D721Med (cell line): ENCODE measurements at regions not wholly inside any gene's neighbourhood (a gene's known extent, or its start where the extent isn't known, plus 50 kb on each side); places are given as distances from the start of the nearest gene placed in this dataset.

Source experiments
- DNase-seq: peaks from one replicate; pipeline ENCODE4 v3.0.0; 2011; ENCODE audit warnings: low spot score; ENCODE audit not compliant: insufficient read length
- FAIRE-seq: peaks from 2 replicates; lab custom pipeline; 2011; peaks lifted over from hg19 to GRCh38; lab: Jason Lieb, UNC
- TF ChIP-seq, protein P1 (sequence below): IDR thresholded peaks from 2 replicates; pipeline ENCODE4 v1.5.1; 2012; ENCODE audit warnings: mild to moderate bottlenecking, control low read depth; ENCODE audit not compliant: insufficient read depth; ENCODE audit errors: missing control alignments

DNA sequence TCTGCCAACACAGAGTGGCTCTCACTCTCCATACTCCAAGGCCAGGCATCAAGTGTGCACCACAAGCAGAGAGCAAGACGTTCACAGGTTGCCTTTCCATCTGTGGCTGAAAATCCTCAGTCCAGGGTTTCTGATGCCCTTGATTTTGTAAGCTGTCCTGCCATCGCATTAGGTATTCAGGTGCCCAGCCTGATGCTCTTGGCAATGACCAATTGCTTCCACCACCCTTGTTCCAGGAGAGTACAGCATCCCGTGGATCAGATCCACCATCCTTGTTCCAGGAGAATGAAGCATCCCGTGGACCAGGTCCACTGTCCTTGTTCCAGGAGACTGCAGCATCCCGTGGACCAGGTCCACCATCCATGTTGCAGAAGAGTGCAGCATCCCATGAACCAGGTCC lies 133.4 kb upstream of the GPC1 start:
- TF ChIP-seq, protein P1, sequence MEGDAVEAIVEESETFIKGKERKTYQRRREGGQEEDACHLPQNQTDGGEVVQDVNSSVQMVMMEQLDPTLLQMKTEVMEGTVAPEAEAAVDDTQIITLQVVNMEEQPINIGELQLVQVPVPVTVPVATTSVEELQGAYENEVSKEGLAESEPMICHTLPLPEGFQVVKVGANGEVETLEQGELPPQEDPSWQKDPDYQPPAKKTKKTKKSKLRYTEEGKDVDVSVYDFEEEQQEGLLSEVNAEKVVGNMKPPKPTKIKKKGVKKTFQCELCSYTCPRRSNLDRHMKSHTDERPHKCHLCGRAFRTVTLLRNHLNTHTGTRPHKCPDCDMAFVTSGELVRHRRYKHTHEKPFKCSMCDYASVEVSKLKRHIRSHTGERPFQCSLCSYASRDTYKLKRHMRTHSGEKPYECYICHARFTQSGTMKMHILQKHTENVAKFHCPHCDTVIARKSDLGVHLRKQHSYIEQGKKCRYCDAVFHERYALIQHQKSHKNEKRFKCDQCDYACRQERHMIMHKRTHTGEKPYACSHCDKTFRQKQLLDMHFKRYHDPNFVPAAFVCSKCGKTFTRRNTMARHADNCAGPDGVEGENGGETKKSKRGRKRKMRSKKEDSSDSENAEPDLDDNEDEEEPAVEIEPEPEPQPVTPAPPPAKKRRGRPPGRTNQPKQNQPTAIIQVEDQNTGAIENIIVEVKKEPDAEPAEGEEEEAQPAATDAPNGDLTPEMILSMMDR: no peak
- DNase-seq (no peak), FAIRE-seq (no peak)

DNA sequence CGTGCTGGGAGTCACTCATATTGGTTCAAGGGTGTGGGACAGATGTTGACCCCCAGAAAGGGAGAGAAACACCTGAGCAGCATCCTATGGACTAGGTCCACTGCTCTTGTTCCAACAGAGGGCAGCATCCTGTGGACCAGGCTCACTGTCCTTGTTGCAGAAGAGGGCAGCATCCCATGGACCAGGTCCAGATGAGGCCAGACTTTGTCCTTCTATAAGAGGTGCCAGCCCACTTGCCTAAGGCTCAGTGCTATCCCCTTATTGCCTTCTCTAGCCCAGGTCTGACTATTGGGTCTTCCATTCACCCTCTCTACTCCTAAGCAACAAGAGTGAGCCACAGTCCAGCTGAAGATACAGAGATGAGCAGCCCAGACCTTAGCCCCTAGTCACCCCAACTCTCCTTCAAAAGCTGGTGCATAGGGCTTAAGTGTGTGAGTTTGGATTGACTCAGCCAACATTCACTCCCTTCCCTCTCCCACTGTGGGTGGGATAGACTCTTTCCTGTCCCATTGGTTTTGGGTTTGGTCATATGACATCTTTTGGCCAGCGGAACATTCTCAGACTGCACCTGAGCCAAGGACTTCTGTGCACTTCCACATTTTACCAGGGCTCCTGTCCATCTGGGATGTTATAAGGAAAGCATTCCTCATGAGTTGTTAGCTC lies 132.4 kb upstream of the GPC1 start:
- FAIRE-seq: no peak
- no peak for DNase-seq
- TF ChIP-seq, protein P1: no peak

DNA sequence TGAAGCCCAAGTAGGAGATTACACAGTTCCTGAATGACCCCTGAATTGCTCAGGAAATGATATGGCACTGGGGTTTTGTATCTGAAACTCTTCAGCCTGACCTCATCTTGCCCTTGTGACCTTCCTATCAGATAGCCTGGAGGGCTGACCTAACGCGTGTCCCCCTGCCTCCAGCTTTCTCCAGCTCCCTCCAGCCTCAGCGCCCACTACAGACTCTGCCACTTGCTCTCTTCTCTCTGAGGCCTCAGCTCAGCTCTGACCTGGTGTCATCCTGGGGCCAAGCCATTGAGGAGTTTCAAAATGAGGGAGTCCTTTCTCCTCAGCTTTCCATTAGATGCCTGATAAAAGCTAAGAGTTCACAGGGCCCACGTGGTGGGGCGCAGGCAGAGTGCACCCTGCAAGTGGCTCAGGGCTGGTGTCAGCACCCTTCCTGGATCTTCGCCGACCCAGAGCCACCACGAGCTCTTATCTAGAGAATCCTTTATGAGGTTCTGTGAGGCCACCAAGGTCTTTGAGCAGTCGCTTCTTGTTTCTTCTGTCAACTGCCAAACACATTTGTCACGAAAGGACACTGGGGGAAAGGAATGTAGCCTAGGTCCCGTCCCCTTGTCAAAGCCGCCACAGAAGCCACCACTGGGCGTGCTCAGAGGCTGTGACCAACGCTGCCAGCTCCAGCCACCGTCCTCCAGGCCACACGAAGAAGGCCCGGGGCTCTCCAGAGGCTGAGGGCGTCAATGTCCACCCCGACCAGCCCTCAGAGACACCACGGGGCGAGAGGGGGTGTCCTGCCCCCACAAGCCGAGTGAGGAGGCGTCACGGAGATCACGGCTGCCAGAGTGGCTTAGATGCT lies 131.3 kb upstream of the GPC1 start:
- no peak for FAIRE-seq
- DNase-seq: no peak
- TF ChIP-seq, protein P1: no peak

DNA sequence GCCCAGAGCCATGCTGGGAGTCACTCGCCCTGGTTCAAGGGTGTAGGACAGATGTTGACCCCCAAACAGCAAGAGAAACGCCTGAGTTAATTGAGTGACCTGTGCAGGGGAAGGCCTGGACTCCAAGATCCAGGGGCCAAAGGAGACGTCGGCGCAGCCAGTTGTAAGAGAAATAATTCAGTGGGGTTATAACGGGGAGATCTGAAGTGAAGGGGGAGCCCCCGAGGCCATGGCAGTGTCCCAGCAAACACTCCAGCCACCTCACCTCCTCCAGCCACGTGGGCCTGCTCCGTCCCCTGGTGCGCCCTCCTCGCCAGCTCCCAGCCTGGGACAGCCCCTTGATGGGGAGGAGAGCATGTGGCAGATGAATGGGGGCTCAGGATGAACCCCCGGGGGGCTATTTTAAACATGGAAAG lies 130.7 kb upstream of the GPC1 start:
- no peak for FAIRE-seq
- TF ChIP-seq, protein P1: no peak
- DNase-seq: no peak

DNA sequence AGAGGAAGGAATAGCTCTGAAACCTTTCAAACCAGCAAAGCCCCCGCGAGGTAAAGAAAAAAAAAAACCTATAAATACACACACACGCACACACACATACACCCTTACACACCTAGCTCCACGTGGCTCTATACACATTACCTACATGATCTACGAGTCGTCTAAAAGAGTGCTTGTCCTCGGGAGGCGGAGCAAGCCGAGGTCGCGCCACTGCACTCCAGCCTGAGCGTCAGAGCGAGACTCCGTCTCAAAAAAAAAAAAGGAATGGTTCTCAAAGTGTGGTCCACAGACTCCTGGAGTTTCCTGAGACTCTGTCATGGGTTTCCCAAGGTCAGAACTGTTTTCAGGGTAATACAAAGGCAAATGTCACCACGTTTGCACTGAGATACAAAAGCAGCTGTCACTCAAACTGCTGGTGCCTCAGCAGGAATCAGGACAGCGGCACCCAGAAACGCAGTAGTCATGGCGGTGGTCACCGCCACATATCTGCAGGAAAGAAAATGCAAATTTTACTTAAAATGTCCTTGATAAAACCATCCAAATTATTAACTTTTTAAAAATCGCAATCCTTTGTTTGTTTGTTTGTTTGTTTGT lies 130.0 kb upstream of the GPC1 start:
- TF ChIP-seq, protein P1: no peak
- no peak for FAIRE-seq
- DNase-seq: no peak

DNA sequence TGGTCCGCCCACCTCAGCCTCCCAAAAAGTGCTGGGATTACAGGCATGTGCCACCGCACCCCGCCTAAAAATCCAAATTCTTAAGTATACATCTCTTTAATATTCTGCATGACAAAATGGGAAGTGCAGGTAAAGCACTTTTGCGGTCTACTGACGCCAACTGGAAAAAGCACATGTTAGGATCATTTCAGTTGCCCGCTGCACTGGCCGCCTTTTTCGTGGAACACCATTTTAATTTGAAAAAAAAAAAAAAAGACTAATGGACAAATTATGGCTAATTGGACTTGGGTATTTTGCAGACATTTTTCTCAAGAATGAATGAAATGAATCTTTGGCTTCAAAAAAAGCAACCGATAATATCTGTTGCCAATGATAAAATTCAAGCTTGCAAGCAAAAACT lies 129.3 kb upstream of the GPC1 start:
- TF ChIP-seq, protein P1: no peak
- FAIRE-seq (no peak), DNase-seq (no peak)
